Kidney epithelial cell (primary cell): ENCODE measurements at regions not wholly inside any gene's neighbourhood (a gene's known extent, or its start where the extent isn't known, plus 50 kb on each side); places are given as distances from the start of the nearest gene placed in this dataset.

Experiments used
- DNase-seq: peaks from one replicate; pipeline ENCODE4 v3.0.0-alpha.2; 2010; ENCODE audit warnings: low read depth
- H3K27me3 ChIP-seq: 2 replicates; pipeline ENCODE4 v1.6.0; 2011; ENCODE audit warnings: low read length; ENCODE audit not compliant: control insufficient read depth, insufficient read depth
- H3K36me3 ChIP-seq: 2 replicates; pipeline ENCODE4 v1.5.1; 2011; ENCODE audit warnings: low read length; ENCODE audit not compliant: control insufficient read depth, insufficient read depth
- H3K4me3 ChIP-seq: 2 replicates; pipeline ENCODE4 v1.5.1; 2011; ENCODE audit warnings: low read depth, mild to moderate bottlenecking, control low read depth, low read length
- TF ChIP-seq, protein P1 (sequence below): IDR thresholded peaks from 2 replicates; pipeline ENCODE4 v1.5.1; 2011; ENCODE audit warnings: mild to moderate bottlenecking, moderate library complexity, low read length, control low read depth, inconsistent platforms; ENCODE audit not compliant: insufficient read depth, poor library complexity, severe bottlenecking

DNA sequence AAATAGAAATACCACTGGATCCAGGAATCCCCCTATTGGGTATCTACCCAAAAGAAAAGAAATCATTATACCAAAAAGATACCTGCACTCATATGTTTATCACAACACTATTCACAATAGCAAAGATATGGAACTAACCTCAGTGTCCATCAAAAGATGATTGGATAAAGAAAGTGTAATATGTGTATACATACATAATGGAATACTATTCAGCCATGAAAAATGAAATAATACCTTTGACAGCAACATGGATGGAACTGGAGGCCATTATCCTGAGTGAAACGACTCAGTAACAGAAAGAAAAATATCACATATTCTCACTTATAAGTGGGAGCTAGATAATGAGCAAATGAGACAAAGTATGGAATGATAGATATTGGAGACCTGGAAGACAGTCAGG lies 74.2 kb upstream of the TLR3 start:
- TF ChIP-seq, protein P1, sequence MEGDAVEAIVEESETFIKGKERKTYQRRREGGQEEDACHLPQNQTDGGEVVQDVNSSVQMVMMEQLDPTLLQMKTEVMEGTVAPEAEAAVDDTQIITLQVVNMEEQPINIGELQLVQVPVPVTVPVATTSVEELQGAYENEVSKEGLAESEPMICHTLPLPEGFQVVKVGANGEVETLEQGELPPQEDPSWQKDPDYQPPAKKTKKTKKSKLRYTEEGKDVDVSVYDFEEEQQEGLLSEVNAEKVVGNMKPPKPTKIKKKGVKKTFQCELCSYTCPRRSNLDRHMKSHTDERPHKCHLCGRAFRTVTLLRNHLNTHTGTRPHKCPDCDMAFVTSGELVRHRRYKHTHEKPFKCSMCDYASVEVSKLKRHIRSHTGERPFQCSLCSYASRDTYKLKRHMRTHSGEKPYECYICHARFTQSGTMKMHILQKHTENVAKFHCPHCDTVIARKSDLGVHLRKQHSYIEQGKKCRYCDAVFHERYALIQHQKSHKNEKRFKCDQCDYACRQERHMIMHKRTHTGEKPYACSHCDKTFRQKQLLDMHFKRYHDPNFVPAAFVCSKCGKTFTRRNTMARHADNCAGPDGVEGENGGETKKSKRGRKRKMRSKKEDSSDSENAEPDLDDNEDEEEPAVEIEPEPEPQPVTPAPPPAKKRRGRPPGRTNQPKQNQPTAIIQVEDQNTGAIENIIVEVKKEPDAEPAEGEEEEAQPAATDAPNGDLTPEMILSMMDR, result no peak
- DNase-seq, result no peak
- Histone ChIP-seq H3K27me3 (no peaks in the 10 kb centered on the region), H3K4me3 (no peak overlapping the region), H3K36me3 (no peaks in the 10 kb centered on the region)

DNA sequence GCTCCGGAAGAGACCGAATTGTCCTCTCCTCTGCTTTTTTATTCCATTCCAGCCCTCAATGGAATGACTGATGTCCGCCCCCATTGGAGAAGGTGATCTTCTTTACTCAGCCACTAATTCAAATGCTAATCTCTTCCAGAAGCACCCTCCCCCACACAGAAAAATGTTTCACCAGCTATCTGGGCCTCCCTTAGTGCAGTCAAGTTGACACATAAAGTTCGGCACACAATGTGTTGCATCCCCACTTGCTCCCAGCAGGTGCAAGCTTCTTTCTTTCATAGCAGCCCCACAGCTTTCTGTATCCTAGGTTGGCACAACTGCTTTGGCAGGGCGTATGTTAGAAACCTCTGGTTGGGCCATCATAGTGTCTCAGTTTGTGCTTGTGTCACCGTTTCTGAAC lies 73.3 kb upstream of the TLR3 start:
- DNase-seq, result no peak
- TF ChIP-seq, protein P1, result no peak
- no peaks in the 10 kb centered on the region for H3K36me3 ChIP-seq
- H3K27me3 ChIP-seq, result no peaks in the 10 kb centered on the region
- H3K4me3 ChIP-seq, result no peak overlapping the region

DNA sequence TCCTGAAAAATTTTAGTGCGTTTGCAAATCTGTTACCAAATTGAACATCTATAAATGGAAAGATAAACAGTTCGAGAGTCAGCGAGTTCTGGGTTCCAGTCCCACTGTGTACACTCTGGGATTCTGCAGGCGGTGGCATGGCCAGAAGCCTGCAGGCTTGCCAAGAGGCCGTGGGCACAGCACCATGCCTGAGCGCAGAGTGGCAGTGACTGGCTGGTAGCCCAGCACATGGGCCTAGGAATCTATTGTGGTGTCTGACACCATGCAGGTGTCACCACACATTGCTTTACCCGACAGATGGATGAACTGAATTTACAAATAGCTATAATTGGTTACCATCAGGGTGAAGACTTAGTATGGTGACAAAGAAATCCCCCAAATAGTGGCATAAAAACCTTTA lies 71.7 kb upstream of the TLR3 start:
- no peaks in the 10 kb centered on the region for H3K36me3 ChIP-seq
- H3K4me3 ChIP-seq, result no peak overlapping the region
- DNase-seq, result no peak
- TF ChIP-seq, protein P1, result no peak
- no peaks in the 10 kb centered on the region for H3K27me3 ChIP-seq

DNA sequence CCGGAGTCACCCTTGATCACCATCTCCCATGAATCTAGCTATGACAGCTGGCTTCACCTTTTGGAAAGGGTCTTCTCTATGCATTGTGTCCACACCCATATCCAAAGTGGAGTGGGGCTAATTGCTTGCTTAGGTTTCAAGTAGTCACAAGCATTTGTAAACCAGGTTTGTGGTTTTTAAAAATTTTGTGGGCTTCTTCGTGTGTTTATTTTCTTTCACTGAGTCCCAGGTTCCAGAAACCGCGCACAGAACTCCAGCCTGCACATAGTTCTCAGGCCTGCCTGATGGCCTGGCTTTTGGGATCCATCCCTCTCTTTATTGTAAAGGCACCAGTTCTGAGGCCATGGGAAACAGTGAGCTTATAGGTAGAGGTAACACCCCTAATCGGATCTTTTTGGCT lies 70.2 kb upstream of the TLR3 start:
- H3K36me3 ChIP-seq, result no peaks in the 10 kb centered on the region
- TF ChIP-seq, protein P1, result no peak
- DNase-seq, result no peak
- H3K27me3 ChIP-seq, result no peaks in the 10 kb centered on the region
- H3K4me3 ChIP-seq, result no peak overlapping the region

DNA sequence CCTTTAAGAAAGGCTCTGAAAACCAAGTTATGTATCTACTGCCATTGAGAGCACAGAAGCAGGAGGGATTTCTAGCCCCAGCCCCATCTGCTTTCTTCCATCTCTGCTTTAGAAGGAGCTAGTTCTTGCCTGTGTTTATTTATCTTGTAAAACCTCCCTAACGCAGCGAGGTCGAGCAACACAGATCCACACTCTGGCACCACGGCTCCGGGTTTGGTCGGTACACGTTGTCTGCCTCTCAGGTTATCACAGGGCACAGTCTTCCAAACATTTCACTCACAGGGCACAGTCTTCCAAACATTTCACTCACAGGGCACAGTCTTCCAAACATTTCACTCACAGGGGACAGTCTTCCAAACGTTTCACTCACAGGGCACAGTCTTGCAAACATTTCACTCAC lies 69.7 kb upstream of the TLR3 start:
- Histone ChIP-seq H3K36me3 (no peaks in the 10 kb centered on the region), H3K27me3 (no peaks in the 10 kb centered on the region), H3K4me3 (no peak overlapping the region)
- TF ChIP-seq, protein P1, result no peak
- DNase-seq, result no peak

DNA sequence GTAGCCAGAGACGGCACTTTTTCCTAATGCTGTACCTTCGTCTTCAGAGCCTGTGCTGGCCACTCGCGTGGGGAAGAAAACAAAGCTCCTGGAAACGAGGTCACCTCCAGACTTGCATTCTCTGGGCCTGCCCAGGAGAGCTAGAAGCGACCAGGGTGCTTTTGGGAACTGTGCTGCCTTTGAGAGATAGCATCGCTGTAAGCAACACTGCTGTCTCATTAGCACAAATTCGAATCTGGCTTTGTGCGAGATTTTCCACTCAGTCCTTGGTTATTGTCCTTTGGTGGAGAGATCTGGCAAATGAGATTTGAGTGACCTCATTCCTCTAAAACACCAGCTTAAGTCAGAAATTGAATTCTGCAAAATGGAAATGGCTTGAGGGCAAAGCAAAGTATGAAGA lies 66.1 kb upstream of the TLR3 start:
- H3K27me3 ChIP-seq, result no peaks in the 10 kb centered on the region
- no peak for DNase-seq
- H3K36me3 ChIP-seq, result no peaks in the 10 kb centered on the region
- H3K4me3 ChIP-seq, result no peak overlapping the region
- TF ChIP-seq, protein P1, result no peak
